AG08395 (cell line): ENCODE measurements at regions not wholly inside any gene's neighbourhood (a gene's known extent, or its start where the extent isn't known, plus 50 kb on each side); places are given as distances from the start of the nearest gene placed in this dataset.
"Not testable (repeated sequence)": the region's sequence is repeated elsewhere in the genome, so short reads cannot be mapped to it uniquely, and the experiment has no call there.

Experiments
- DNase-seq: peaks from one replicate; pipeline ENCODE4 v3.0.0; 2012; ENCODE audit warnings: mixed read lengths, low spot score

DNA sequence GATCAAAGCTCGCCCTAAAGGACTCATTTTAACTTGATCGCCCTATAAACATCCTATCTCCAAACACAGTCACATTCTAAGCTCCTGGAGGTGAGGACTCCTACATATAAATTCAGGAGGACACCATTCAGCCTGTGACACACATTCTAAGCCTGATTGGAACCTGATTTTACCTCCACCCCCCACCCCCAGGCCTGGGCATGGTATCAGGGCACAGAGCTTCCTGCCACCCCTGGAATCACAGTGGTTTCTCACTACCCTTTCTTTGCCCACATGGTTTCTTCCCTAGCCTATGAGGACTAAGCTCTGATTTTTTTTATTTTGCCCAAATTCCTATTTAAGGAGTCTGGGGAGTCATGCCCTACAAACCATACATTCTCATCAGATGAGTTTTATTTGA, 428.1 kb upstream of the ID2 start:
- no peak for DNase-seq

DNA sequence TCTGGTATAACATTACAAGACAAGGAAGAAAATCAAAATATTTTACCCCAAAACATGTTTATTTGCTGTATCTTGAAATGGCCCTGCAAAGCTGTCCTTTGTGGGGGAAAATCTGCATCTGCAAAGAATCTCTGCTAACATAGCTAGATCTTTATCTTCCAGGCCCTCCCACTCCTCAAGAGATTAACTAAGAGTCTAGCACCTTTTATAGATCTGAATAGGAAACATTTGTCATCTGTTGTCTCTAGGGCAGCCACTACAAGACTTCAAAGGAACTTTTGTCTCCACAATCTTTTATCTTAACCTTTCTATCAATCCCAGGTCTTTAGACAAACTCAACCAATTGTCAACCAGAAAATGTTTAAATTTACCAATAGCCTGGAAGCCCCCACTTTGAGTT, 427.6 kb upstream of the ID2 start:
- not testable (repeated sequence) for DNase-seq

DNA sequence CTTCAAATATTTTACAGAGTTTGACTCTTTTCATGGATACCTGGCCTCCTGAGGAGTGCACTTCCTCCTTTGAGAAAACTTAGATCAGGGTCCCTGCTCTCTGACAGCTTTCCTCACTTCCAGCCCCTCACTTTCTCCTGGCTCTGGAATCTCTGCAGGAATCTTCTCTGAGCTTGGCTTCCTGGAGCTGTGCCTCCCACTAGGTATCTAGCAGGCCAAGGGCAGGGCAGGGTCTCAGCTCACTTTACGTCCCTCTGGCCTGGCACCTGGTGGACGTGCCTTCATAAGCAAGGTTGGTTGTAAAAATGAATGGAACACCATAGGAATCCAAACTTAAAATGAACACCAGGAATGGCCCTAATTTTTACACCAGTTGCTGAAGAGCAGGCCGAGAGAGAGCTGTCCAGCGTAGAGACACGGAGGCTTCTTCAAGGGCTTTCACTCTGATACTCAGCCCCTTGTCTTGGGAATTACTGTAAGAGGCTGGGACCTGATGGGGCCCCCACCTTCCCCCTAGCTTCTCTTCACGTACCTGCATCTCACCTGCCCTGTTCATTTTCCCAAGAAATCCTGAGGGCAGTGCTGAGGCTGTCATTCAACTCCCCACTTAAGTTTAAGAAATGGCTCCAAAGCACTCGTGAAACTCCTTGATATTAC, 426.9 kb upstream of the ID2 start:
- no peak for DNase-seq

DNA sequence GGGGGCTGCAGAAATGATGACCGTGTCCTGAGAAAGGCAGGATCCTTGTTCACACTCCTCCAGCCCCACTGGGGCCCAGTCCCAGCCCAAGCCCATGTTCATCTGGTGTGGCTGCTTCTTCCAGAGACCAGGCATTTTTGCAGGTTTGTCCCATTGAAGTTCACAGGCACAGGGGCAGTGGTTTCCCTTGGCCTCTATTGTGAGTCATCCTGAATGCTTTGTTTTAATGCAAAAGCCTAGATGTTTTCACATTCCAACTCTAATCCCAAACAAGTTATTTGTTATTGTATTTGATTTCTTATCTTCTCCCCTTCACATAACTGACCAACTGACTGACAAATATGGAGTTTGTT, 426.4 kb upstream of the ID2 start:
- peak; percentile 46 for DNase-seq

DNA sequence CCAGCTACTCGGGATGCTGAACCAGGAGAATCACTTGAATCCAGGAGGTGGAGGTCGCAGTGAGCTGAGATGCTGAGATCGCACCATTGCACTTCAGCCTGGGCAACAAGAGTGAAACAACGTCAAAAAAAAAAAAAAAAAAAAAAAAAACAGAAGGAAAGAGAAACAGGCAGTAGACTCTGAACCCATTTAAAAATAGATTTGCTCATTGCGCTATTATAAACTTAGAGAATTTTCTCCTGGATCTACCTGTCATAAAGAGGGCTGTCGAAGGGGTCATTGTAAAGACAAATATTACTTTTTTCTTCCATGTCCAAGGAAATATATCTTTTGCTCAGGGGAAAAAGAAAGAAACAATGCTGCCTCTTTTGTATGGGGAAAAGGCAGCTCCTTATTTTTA, 425.0 kb upstream of the ID2 start:
- DNase-seq: no peak

DNA sequence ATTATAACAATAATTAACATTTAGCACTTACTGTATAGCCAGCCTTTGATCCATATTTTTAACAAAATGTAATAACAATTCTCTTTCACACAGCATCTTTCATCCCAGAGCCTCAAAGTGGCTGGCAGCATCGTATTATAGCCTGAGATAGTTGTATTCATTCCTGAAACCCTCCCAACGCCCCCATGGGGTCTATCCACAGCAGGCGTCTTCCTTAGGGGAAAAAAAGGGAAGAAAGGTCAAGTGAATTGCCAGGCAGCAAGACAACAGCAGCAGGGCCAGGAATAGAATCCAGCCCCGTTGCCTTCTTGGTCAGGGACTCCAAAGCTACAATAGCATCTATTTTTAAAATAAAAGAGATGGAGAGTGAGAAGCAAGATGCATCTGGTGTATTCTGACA, 424.4 kb upstream of the ID2 start:
- no peak for DNase-seq

DNA sequence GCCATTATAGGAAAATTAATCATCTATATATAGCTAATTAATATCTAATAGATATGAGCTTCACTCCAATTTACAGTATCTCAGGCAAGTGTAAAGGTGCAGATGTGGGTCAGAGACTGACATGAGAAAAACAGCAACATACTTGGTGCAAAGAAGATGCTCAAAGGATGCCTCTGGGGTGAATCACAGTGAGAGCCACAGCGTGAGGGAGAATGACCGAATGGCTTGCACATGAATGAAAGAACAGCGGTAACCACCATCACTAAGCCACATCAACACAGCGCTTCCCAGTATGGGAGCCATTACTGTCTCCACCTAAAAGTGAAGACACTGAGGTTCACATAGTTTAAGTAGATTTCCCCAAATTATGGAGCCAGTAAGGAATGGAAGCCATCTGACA, 423.4 kb upstream of the ID2 start:
- no peak for DNase-seq

DNA sequence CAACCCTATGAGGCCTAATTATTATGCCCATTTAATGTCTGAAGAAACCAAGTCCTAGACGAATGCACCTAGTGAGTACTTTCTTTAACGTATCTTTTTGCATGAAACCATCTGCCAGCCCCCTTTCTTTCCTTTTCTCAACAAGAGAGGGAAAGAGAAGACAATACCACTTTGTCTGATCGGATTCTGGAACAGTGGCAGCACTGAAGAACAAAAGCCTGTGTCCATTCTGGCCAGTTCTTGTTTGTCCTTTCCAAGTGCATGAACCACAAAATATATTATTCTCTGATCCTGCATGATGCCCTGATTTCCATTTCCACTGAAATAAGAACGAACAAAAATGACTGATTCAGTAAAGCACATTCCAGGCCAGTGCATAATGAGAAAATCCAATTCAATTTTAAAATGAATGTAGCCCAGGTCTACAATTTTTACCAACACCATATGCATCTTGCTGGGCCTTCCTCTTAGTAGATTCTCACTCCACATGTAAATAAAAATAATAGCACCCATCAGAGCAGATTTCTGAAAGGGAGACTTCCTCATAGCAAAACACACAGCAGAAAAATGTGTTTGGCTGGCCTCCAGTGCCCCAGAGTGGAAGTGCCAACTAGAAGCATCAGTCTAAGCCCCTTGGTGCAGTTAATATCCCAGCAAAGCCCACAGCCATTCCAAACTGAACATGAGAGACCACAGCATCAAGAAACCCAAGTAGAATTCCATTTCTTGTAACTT, 422.6 kb upstream of the ID2 start:
- DNase-seq: no peak

DNA sequence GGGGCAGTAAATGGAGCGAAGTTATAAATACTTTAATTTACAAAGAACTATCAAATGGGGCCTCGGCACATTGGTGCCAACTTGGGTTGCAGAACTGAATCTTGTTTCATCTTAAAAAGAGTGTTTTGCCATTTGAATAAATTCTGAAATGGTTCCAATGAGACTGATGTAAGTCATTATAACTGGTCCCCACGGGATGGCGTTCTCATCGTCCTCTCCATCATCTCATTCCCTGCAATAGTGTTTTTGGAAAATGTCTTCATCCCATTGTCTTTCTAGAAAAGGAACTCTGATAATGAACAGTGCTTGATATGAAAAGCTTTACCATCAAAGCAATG, 422.0 kb upstream of the ID2 start:
- DNase-seq: no peak

DNA sequence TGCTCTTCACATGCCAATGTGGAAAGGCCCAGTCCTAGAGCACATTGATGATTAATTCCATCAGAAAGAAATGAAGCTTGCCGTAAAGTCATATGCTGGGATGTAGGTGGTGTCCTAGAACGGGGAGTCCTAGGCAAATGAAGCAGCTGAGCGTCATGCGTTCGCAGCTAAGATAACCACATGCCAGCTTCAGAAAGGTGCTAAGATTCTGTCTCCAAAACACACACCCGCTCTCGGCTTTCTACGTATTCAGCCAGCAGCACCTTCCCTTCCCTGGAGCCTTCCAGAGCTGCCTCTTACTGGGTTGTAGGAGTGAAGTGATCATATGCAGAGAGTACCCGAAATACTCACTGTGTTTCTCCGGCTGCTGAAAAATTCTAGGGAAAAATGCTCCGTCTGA, 421.6 kb upstream of the ID2 start:
- no peak for DNase-seq

DNA sequence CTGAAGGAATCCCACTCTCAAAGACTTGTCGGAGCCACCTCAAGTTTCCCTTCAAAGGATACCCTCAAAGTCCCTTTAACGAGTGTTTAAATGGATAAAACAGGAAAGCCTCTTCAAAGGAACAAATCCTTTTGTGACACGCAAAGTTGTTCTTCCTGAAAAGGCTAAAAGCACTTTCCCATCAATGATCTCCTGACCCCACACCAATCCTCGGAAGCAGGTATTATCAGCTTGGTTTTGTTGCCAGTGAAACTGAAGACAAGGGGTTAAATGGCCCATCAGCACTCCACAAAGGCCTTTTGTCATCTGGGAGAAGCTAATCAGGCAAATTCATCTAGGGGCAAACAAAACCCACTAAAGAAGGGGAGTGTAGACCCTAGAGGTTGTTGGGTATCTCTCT, 418.0 kb upstream of the ID2 start:
- no peak for DNase-seq

DNA sequence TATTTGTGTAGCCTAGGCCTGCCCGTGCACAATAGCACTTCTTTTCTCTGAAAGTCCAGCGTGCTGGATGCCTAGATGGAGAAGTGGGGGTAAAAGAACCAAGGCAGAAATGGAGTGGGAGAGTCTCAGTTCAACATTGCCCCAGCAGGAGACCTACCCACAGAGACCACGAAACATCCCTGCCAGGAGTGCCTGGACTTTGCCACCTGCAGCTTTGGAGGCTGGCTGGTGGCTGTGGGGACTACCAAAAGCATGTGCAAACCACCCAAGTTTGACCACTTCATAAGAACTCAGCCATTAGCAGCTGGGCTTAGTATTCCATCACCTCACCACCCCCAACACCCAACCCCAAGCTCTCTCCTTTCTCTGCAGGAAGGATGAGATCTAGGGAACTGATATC, 416.9 kb upstream of the ID2 start:
- DNase-seq: no peak

DNA sequence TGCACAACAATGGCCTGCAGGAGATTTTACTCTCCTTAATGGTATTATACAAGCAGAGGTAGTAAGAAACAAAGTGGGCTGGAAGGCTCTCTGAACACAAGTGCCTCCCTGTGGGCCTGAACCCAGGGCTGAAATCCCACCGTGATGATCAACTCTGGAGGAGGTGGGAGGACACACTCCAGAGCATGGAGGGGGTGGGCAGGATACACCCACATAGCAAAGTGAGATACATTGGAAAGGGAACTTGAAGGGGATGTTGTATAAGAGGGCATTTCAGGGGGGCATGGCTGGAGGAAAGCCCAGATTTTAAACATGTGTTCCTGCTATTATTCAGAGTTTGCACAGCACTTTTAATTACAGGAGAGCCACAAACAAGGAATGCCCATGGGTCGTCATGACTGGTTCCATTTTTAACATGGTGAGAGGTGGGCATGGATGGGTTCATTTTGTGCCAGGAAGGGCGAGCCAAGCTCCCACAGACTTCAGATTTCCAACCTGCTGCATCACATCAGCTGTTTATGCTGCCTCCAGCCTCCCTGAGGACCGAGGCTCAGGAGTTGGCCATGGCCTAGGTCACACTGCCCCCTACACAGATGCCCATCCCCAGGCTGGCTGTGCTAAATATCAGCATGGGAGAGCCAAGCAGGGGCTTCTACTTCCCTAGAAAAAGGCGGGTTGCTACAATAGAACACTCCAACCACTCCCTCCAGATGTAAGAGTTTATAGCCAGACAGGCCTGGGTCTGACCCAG, 416.2 kb upstream of the ID2 start:
- DNase-seq: no peak

DNA sequence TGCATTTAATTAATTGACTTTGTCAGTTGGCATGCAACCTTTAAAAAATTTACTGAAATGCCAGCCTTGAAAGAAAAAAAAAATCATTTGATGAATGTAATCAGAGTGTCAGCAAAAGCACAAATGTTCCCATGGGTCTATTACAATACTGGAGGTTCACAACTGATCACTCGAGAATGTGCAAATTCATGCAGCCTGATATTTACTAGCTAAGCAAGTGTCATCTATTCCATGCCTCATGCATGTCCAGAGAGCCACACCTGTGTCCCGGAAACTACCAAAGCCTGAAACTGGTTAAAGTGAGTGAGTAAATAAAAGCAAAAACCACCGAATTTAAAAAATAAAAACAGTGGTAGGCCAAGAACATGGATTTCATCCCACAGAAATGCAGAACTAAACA, 415.3 kb upstream of the ID2 start:
- no peak for DNase-seq

DNA sequence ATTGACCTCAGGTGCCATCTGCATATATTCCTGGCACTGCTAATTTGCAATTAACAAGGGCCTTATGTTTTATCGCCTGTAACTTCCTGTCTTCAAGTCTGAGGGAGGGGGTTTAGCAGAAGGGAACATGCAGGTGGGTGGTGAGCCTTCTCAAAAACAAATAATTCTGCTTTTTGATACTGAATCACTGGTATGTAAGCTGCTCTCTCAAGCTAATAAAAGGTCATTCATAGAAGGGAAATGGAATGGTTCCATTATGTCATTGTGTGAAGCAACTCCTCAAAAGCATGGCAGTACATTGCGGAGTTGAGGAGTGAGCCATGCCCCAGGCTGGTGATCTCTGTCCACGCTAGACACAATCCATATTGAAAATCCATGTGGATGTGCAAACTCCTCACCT, 414.8 kb upstream of the ID2 start:
- DNase-seq: no peak

DNA sequence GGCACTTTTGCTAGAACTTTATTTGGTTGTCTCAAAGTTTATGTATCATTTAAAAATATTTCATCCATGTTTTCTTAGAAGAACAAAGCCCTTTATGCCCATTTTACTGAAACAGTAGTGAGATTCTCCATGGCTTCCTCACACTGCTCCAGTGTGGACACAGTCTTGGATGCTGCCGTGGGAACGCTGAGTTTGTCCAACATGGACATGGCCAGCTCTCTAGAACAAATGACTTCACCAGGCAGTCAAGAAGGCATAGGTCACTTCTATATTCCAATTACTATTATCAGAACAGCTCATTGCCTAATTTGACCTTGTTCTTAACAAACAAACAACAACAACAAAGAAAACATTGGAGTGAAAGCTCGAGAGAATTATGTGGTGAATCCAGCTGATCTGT, 414.1 kb upstream of the ID2 start:
- DNase-seq: no peak

DNA sequence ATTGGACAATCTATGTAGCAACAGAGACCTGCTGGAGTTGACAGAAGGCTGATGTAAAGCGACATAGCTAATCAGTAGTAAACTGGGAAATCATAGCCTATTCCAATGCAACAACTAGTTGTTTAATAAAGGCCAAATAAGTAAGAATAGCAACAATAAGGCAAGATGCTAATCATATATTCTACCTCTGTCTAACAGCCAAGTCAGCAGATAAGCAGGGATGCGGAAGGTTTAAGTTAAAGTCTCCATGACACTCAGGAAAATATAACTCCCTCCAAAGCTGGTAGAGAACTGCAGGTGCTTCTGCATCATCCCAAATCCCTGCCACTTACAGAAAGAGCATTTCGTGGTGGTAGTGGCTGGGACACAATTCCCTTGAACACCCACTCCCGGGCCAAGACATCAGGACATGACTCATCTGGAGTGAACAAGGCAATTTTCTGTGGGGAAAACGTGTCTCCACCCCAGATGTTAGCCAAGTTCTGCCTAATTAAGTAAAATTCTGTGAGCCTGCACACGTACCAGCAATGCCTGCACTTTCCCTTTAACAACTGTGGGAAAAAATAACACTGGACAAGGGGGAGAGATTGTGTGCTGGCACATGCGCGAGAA, 413.6 kb upstream of the ID2 start:
- peak; percentile 68 for DNase-seq

DNA sequence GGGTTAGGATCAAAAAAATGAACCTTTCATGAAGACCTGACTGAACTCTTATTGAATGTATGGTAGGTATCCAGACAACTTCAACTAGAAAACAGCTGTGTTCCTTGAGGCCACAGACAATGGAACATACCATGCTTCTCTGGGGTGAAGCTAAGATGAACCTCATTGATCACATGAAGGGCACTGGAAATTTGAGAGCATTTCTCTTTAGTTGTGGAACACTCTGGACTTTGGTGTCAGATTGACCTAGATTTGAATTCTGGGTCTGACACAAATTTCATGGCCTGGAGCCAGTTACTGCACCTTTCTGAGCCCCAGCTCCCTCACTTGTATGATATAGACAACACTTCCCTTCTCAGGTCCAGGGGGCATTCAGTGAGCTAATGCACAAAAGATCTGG, 411.2 kb upstream of the ID2 start:
- DNase-seq: no peak

DNA sequence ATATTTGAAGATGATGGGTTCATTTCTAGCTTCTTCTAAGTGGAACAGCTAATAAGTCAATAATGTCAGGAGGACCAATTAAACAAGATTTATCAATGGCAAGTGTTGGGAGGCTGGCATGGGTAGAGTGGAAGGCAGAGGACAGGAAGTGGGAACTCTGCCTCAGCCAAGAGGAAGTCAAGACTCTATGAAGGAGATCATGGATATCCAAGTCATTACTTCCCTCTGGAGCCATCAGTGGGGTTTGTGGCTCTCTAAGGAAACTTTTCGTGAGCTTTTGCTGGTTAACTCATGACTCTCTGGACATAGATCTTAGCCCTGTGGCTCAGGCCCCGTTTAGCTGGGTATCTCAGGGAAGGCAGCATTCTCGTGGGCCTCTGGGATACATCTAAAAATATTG, 410.4 kb upstream of the ID2 start:
- DNase-seq: no peak

DNA sequence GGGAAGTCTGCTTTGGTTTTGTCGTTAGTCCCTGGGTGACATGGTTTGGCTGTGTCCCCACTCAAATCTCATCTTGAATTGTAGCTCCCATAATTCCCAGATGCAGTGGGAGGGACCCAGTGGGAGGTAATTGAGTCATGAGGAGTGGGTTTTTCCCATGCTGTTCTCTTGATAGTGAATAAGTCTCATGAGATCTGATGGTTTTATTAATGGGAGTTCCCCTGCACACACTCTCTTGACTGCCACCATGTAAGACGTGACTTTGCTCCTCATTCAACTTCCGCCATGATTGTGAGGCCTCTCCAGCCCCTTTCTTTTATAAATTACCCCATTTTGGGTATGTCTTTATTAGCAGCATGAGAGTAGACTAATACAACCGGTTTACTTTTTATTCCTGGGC, 405.8 kb upstream of the ID2 start:
- DNase-seq: no peak

DNA sequence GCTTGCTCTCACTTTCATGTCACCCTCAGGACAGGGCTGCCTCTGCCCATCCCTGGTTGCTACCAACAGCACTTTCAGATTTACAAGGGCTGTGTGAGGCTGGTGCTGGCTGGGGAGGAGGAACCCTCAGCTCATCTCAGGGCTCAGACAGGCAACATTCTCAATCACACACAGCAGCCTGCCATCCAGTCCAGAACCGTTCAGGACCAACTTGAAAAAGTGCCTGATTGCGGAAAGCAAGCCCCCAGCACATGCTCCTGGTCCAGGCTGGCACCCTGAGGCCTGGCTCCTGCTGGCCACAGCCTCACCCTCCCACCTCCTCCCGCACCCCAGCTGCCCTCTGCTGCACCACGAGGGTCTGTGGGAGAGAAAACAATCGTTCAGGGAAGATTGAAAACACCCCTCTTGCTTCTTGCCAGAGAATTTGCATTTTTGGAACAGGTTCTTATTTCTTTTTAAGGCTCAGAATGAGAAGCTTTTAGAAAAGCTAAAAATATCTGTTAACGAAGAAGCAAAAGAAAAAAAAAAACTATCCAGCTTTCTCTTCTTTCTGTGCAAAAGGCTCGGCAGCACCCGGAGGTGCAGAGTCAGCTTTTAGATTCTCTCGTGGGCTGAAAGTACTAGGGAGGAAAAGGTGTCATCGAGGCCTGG, 403.8 kb upstream of the ID2 start:
- DNase-seq: no peak

DNA sequence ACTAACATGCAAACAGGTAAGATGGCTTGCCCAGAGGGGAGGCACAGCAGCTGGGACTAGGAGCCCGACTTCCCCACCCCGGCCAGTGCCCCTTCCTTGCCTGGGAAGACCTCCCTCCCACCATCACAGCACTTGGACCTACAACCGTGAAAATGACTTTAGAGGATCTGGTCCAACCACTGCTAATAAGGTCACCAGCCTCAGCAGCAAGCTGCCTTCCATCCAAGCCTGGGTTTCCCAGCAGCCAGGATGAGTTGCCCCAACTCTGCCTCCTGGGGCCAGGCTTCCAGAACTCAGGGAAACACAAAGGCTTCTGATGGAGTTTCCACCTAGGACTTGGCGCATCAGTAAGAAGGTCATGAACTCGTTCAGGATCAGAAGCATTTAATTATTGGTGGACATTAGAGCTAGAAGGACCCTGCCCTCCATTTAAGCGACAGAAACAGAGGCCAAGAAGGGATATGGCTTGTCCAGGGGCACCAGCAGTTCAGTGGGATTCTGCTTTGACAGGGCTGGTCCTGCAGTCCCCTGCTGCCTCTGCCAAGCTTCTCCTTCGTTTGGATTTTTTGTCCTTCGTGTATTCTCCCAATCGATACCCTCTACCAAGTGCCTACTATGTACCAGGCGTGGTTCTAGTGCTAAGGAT, 403.0 kb upstream of the ID2 start:
- no peak for DNase-seq
